NCI-H146 treated with DMSO at 0.1 percent for 48 hours (cell line): ENCODE measurements at regions not wholly inside any gene's neighbourhood (a gene's known extent, or its start where the extent isn't known, plus 50 kb on each side); places are given as distances from the start of the nearest gene placed in this dataset.

ENCODE experiments used
- DNase-seq: peaks from one replicate; lab custom pipeline; 2025; ENCODE audit not compliant: unreplicated experiment; lab: John Stamatoyannopoulos, UW

- DNase-seq = no peak
These were observed 50.7 kb upstream of the TNFRSF21 start for GRCh38 chr6:47360388-47360787.

- no peak for DNase-seq
These were observed 53.3 kb upstream of the TNFRSF21 start for GRCh38 chr6:47362857-47363461.

- DNase-seq = no peak
These were observed 54.0 kb upstream of the TNFRSF21 start for GRCh38 chr6:47363736-47364135.

- DNase-seq = no peak
These were observed 56.7 kb upstream of the TNFRSF21 start for GRCh38 chr6:47366335-47366890.

GRCh38 chr6:47371139-47371869 is 61.6 kb upstream of the TNFRSF21 start:
- DNase-seq = no peak

GRCh38 chr6:47371870-47372255 is 62.2 kb upstream of the TNFRSF21 start:
- DNase-seq = no peak

GRCh38 chr6:47372318-47372717 is 62.6 kb upstream of the TNFRSF21 start:
- DNase-seq = no peak

GRCh38 chr6:47375426-47375825 is 65.7 kb upstream of the TNFRSF21 start:
- no peak for DNase-seq

GRCh38 chr6:47376930-47377329 is 67.2 kb upstream of the TNFRSF21 start:
- DNase-seq = no peak

- no peak for DNase-seq
These were observed 68.3 kb upstream of the TNFRSF21 start for GRCh38 chr6:47377971-47378370.

GRCh38 chr6:47379328-47379727 is 69.6 kb upstream of the TNFRSF21 start:
- DNase-seq = no peak

- DNase-seq = no peak
These were observed 70.5 kb upstream of the TNFRSF21 start for GRCh38 chr6:47380251-47380650.

GRCh38 chr6:47381036-47381435 is 71.3 kb upstream of the TNFRSF21 start:
- no peak for DNase-seq

GRCh38 chr6:47383360-47383759 is 73.7 kb upstream of the TNFRSF21 start:
- DNase-seq = no peak

GRCh38 chr6:47391675-47392074 is 82.0 kb upstream of the TNFRSF21 start:
- DNase-seq = no peak

GRCh38 chr6:47392251-47392650 is 82.5 kb upstream of the TNFRSF21 start:
- DNase-seq = no peak

GRCh38 chr6:47396401-47397069 is 81.1 kb upstream of the CD2AP start:
- no peak for DNase-seq

GRCh38 chr6:47400581-47400980 is 77.0 kb upstream of the CD2AP start:
- no peak for DNase-seq

- no peak for DNase-seq
These were observed 75.5 kb upstream of the CD2AP start for GRCh38 chr6:47402081-47402480.

GRCh38 chr6:47403056-47403455 is 74.5 kb upstream of the CD2AP start:
- DNase-seq = no peak

- DNase-seq = no peak
These were observed 73.8 kb upstream of the CD2AP start for GRCh38 chr6:47403801-47404200.

GRCh38 chr6:47404435-47404834 is 73.2 kb upstream of the CD2AP start:
- DNase-seq = no peak
